PC-3 (cell line): ENCODE measurements at regions not wholly inside any gene's neighbourhood (a gene's known extent, or its start where the extent isn't known, plus 50 kb on each side); places are given as distances from the start of the nearest gene placed in this dataset.

Experiments
- ATAC-seq: fragments of 200-7000 bp; cut with Tn5 transposase; 2 replicates; pipeline ENCODE4 v1.9.1; 2020; ENCODE audit warnings: mild to moderate bottlenecking, moderate library complexity
- BruUV-seq: library from RNA; stranded (reverse); fragments of 400-500 nt; replicated peaks from 2 replicates; lab custom pipeline; 2021; lab: Mats Ljungman, UMichigan
- CTCF ChIA-PET: fragments of 300-600 bp; sonication (Branson Sonifier 250); formaldehyde crosslinking; loops from one replicate; lab custom pipeline; 2022; ENCODE audit warnings: antibody characterized with exemption; lab: Charles Lee
- POLR2A ChIA-PET: fragments of 300-600 bp; sonication (Branson Sonifier 250); formaldehyde crosslinking; loops from one replicate; lab custom pipeline; 2022; ENCODE audit warnings: antibody characterized with exemption; ENCODE audit not compliant: unreplicated experiment; lab: Charles Lee
- DNase-seq: peaks from one replicate; pipeline ENCODE4 v3.0.0-alpha.2; 2015
- H2AFZ ChIP-seq: fragments of 300-600 bp; sonication (generic); 2 replicates; pipeline ENCODE4 v1.6.0; 2016; ENCODE audit warnings: antibody characterized with exemption, low read length
- H3F3A ChIP-seq: fragments of 300-600 bp; sonication (generic); one replicate; pipeline ENCODE4 v1.6.0; 2017; ENCODE audit warnings: antibody characterized with exemption, low read length, control low read depth, mild to moderate bottlenecking; ENCODE audit not compliant: unreplicated experiment
- H3K27ac ChIP-seq: fragments of 300-600 bp; sonication (generic); 2 replicates; pipeline ENCODE4 v1.5.1; 2016; ENCODE audit warnings: mild to moderate bottlenecking, low read length
- H3K27me3 ChIP-seq: fragments of 300-600 bp; sonication (generic); 2 replicates; pipeline ENCODE4 v1.6.1; 2016; ENCODE audit warnings: low read length, mixed read lengths
- H3K36me3 ChIP-seq: fragments of 300-600 bp; sonication (generic); 2 replicates; pipeline ENCODE4 v1.6.1; 2016; ENCODE audit warnings: low read depth, mixed run types, low read length, mixed read lengths
- H3K4me1 ChIP-seq: fragments of 300-600 bp; sonication (generic); 2 replicates; pipeline ENCODE4 v1.5.1; 2016; ENCODE audit warnings: low read length; ENCODE audit not compliant: insufficient read depth
- H3K4me2 ChIP-seq: fragments of 300-600 bp; sonication (generic); 2 replicates; pipeline ENCODE4 v1.6.0; 2016; ENCODE audit warnings: low read length
- H3K4me3 ChIP-seq: fragments of 300-600 bp; sonication (generic); 2 replicates; pipeline ENCODE4 v1.5.1; 2016; ENCODE audit warnings: mild to moderate bottlenecking, low read length, mixed read lengths
- H3K79me2 ChIP-seq: fragments of 300-600 bp; sonication (generic); 2 replicates; pipeline ENCODE4 v1.6.1; 2017; ENCODE audit warnings: low read length, mixed read lengths
- H3K9ac ChIP-seq: fragments of 300-600 bp; sonication (generic); 2 replicates; pipeline ENCODE4 v1.6.0; 2016; ENCODE audit warnings: mild to moderate bottlenecking, low read length
- H3K9me2 ChIP-seq: fragments of 300-600 bp; sonication (generic); replicated peaks from 2 replicates; pipeline ENCODE4 v1.6.1; 2016; ENCODE audit warnings: mixed run types, low read length, mixed read lengths
- H3K9me3 ChIP-seq: fragments of 300-600 bp; sonication (generic); 2 replicates; pipeline ENCODE4 v1.6.1; 2016; ENCODE audit warnings: low read length, mixed read lengths
- H4K20me1 ChIP-seq: fragments of 300-600 bp; sonication (generic); 2 replicates; pipeline ENCODE4 v1.6.1; 2016; ENCODE audit warnings: low read length, mixed read lengths
- EZH2 ChIP-seq: fragments of 300-600 bp; sonication (generic); IDR thresholded peaks from one replicate; pipeline ENCODE4 v1.6.1; 2017; ENCODE audit warnings: antibody characterized with exemption, mild to moderate bottlenecking, low read length; ENCODE audit not compliant: unreplicated experiment
- EZH2phosphoT487 ChIP-seq: fragments of 300-600 bp; sonication (generic); IDR thresholded peaks from 2 replicates; pipeline ENCODE4 v1.6.1; 2018; ENCODE audit warnings: mild to moderate bottlenecking, antibody characterized with exemption, low read length, borderline replicate concordance
- intact Hi-C: fragments of 100-400 bp; cut with micrococcal nuclease; formaldehyde crosslinking; loops from 2 replicates; pipeline ENCODE4 v1.9.0; 2023
- TF ChIP-seq, protein P1 (sequence below): fragments of 300-600 bp; sonication (generic); conservative IDR thresholded peaks from 2 replicates; pipeline ENCODE4 v1.5.1; 2017; ENCODE audit warnings: antibody characterized with exemption, low read depth, mild to moderate bottlenecking, low read length

DNA sequence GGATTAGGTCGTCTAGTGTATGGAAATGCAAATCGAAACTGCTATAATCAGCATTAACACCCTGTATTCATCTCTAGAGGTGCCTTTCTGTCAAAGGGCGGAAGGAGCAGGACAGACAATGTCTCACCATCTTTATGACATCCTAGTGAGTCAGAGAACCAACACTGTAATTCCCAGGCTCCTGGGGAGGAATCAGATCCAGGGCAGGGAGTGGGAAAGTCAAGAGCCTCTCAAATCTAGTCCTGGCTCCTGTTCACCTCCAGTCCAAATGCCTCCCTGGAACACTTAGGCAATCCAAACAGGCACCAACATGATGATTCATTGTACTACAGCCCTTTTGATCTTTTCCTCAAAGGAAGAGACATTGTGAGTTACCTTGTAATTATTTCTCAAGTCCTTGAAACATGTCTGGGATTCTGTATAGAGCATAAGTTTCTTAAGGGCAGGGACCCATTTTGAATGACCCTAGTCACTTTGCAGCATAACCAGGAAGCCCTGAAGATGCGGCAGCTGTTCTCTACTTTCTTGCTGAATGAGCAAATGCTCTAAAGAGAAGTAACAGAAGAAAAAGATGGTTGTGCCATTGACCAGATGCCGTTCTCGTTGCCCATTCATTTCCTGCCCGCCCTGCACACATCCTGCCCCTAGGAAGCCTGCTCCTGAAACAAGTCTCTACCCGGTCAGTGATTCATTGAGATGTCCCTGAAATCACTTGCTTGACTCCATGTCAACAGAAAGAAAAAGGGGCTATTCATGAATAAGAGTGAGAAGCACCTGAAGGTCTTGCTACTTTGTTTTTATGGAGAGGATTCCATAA lies 112.8 kb upstream of the JARID2 start:
- H3K27me3 ChIP-seq: no peaks in the 10 kb centered on the region
- H3K4me3 ChIP-seq: peak overlapping the region; percentile 24; the same call in 1 of the 2 replicates

DNA sequence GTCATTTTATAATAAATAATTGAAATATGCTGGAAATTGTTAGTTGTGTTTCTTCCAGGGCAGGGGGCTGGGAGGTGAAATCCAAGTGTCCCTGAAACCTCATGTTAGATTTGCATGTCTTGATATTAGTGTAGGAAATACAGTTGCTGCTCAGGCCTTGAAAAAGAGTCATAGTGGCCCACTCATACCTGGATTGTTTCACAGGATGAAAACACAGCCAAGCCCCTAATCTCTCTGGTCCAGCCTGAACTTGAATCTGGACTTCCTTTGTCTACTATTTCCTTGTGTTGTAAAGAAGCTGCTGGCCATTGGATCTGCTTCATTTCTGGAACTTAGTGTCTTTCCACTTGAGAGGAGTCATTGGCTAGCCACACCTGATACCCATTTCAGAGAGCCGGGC lies 108.8 kb upstream of the JARID2 start:
- H3F3A ChIP-seq: peaks cover 13% of the 10 kb centered on the region
- DNase-seq: no peak
- no peaks in the 10 kb centered on the region for H4K20me1 ChIP-seq
- H3K27me3 ChIP-seq: no peaks in the 10 kb centered on the region
- intact Hi-C loops: no loop called here
- H3K79me2 ChIP-seq: no peaks in the 10 kb centered on the region
- BruUV-seq: no TSS peak
- ChIA-PET CTCF (no interaction called here), POLR2A (no interaction called here)
- H3K4me1 ChIP-seq: peaks cover 19% of the 10 kb centered on the region
- H3K9me2 ChIP-seq: no peaks in the 10 kb centered on the region
- TF ChIP-seq EZH2: no peak
- TF ChIP-seq, protein P1, sequence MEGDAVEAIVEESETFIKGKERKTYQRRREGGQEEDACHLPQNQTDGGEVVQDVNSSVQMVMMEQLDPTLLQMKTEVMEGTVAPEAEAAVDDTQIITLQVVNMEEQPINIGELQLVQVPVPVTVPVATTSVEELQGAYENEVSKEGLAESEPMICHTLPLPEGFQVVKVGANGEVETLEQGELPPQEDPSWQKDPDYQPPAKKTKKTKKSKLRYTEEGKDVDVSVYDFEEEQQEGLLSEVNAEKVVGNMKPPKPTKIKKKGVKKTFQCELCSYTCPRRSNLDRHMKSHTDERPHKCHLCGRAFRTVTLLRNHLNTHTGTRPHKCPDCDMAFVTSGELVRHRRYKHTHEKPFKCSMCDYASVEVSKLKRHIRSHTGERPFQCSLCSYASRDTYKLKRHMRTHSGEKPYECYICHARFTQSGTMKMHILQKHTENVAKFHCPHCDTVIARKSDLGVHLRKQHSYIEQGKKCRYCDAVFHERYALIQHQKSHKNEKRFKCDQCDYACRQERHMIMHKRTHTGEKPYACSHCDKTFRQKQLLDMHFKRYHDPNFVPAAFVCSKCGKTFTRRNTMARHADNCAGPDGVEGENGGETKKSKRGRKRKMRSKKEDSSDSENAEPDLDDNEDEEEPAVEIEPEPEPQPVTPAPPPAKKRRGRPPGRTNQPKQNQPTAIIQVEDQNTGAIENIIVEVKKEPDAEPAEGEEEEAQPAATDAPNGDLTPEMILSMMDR: no peak
- no peak for TF ChIP-seq EZH2phosphoT487
- no peak overlapping the region for H3K9ac ChIP-seq
- no peaks in the 10 kb centered on the region for H3K9me3 ChIP-seq
- no peak overlapping the region for H3K4me2 ChIP-seq
- H3K27ac ChIP-seq: no peak overlapping the region
- no peaks in the 10 kb centered on the region for H3K36me3 ChIP-seq
- no peak overlapping the region for H2AFZ ChIP-seq
- ATAC-seq: no peak
- H3K4me3 ChIP-seq: no peak overlapping the region

More for the DNA sequence above, 112.8 kb upstream of the JARID2 start:
- H4K20me1 ChIP-seq: no peaks in the 10 kb centered on the region
- no TSS peak for BruUV-seq
- DNase-seq (peak; percentile 97), ATAC-seq (peak; percentile 98)
- H3K27ac ChIP-seq: peak overlapping the region; percentile 92
- POLR2A ChIA-PET: no interaction called here
- peaks cover 23% of the 10 kb centered on the region for H3K4me1 ChIP-seq
- CTCF ChIA-PET: no interaction called here
- H3K9ac ChIP-seq: peak overlapping the region; percentile 51
- TF ChIP-seq EZH2: no peak
- no peak for TF ChIP-seq EZH2phosphoT487
- TF ChIP-seq, protein P1: no peak
- H3K9me2 ChIP-seq: no peaks in the 10 kb centered on the region
- H3K36me3 ChIP-seq: no peaks in the 10 kb centered on the region
- intact Hi-C loops: loop anchor here (2.0 kb wide), 2 partner anchors 116 to 400 kb away; no protein-coding TSS in a partner anchor
- no peaks in the 10 kb centered on the region for H3K79me2 ChIP-seq
- H3K4me2 ChIP-seq: peak overlapping the region; percentile 62
- peak overlapping the region; percentile 54 for H2AFZ ChIP-seq
- H3F3A ChIP-seq: peaks cover 13% of the 10 kb centered on the region
- H3K9me3 ChIP-seq: no peaks in the 10 kb centered on the region

- no peak overlapping the region for H3K4me3 ChIP-seq
- H3K79me2 ChIP-seq: no peaks in the 10 kb centered on the region
- TF ChIP-seq, protein P1: no peak
- TF ChIP-seq EZH2: no peak
- no peak for TF ChIP-seq EZH2phosphoT487
- POLR2A ChIA-PET: no interaction called here
- H3K9me3 ChIP-seq: no peaks in the 10 kb centered on the region
- peaks cover 4% of the 10 kb centered on the region; the same call in 1 of the 2 replicates for H3K4me1 ChIP-seq
- intact Hi-C loops: no loop called here
- no peak overlapping the region for H2AFZ ChIP-seq
- H4K20me1 ChIP-seq: no peaks in the 10 kb centered on the region
- no peaks in the 10 kb centered on the region for H3K27me3 ChIP-seq
- CTCF ChIA-PET: no interaction called here
- no peak for DNase-seq
- no peak for ATAC-seq
- no peak overlapping the region for H3K9ac ChIP-seq
- no peaks in the 10 kb centered on the region for H3K9me2 ChIP-seq
- H3F3A ChIP-seq: no peaks in the 10 kb centered on the region
- H3K27ac ChIP-seq: no peak overlapping the region
- no peak overlapping the region for H3K4me2 ChIP-seq
- BruUV-seq: no TSS peak
- no peaks in the 10 kb centered on the region for H3K36me3 ChIP-seq
These were observed 102.8 kb upstream of the JARID2 start for GRCh38 chr6:15143086-15143485.
